ENCODE measurements at regions not wholly inside any gene's neighbourhood (a gene's known extent, or its start where the extent isn't known, plus 50 kb on each side); places are given as distances from the start of the nearest gene placed in this dataset.
"Not testable (repeated sequence)": the region's sequence is repeated elsewhere in the genome, so short reads cannot be mapped to it uniquely, and the experiment has no call there.

DNA sequence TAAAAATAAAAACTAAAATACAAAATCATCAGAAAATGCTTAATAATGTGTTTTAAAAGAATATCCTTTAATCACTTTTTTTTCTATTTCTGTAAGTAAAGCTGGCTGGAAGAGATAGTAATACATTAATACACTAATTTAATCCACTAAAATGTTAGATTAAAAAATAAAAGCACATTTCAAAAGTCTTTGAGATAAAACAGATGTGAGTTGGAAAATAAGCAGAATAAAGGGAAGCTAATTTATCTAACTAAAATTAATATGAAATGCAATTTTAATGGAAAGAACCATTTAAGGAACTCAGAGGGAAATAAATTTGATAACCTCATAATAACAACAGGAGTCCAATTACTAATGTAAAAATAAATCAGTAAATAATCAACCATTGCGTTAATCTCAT lies 774.8 kb upstream of the MBL2 start:
- DNase-seq (ENCODE audit: low read depth in 3 of 3, low spot score in 2 of 3) = no peak

DNA sequence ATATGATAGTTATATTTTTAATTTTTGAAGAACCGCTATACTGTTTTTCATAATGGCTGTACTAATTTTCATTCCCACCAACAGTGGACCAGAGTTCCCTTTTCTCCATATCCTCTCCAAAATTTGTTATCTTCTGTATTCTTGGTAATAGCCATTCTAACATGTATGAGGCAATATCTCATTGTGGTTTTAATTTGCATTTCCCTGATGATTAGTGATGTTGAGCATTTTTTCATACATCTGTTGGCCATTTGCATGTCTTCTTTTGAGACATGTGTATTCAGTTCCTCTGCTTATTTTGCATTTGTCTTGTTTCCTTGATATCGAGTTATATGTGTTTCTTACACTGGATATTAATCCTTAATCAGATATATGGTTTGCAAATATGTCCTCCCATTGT lies 770.8 kb upstream of the MBL2 start:
- DNase-seq (ENCODE audit: low read depth in 3 of 3, low spot score in 2 of 3) = no peak

DNA sequence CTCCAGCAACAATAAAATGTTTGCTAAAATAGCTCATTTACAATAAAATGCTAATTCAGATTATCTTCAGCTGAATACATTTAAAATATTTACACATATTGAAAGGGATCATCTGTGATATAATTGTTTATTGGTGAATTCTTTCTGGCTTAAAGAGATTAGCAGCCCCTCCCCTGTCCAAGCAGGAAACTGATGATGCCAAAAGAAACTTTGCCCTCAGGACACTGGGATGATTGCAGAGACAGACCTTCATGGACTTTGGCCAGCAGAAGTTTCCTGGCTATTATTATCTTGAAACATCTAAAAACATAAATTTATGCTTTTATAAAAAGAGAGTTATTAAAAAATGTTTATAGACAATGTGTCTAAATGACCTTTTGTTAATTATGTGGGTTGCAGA lies 764.9 kb upstream of the MBL2 start:
- no peak for DNase-seq (ENCODE audit: low read depth in 3 of 3, low spot score in 2 of 3)

- no peak for DNase-seq (ENCODE audit: low read depth in 3 of 3, low spot score in 2 of 3)
These were observed 763.7 kb upstream of the MBL2 start for GRCh38 chr10:53536322-53536721.

DNA sequence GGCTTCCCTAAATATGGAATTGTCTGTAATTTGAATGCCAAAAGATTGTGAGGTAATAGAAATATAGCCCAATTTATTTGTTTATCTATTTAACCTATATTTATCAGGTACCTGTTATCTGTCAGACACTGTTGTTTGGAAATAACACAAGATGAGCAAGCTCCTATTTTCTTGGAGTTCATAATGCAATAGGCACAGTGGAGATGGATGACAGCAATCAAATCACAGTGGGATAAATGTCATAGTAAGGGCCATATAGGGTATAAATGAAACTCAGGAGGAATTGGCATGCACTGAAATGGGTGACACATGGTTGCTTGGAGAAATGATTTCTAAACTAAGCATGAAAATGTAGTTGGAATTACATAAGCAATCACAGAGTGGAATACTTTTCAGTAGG lies 761.8 kb upstream of the MBL2 start:
- DNase-seq (ENCODE audit: low read depth in 3 of 3, low spot score in 2 of 3) = no peak

DNA sequence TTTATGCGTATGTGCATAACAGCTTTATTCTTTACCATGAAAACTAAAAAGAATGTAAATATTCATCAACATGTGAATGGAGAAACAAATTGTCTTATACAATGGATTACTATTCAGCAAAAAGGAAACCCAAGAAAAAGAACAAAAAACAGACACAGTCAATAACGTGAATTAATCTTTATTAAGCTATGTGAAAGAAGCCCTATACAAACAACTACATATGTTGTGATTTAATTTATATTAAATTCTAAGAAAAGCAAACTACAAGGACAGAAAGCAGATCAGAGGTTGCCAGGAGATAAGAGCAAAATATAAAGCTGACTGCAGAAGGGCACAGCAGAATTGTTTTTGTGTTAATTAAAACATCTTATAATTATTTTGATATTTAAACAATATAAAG lies 756.4 kb upstream of the MBL2 start:
- no peak for DNase-seq (ENCODE audit: low read depth in 3 of 3, low spot score in 2 of 3)

DNA sequence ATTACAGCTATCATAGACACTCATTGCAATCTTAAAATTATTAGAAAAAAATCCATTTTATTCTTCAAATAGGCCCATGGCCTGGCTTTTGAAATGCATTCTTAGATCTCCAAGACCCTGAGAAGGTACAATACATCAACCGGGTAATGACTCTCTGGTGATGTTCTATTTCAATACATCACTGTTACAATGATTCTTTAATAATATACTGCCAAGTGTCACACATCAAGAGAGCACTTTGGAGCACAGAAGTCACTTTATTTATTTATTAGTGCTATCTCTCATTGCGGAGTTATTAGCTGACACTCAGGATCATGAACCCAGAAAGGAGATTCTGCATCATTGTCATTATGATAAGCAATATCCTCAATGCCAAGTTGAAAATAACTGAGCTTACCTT lies 748.5 kb upstream of the MBL2 start:
- no peak for DNase-seq (ENCODE audit: low read depth in 3 of 3, low spot score in 2 of 3)

- no peak for DNase-seq (ENCODE audit: low read depth in 3 of 3, low spot score in 2 of 3)
These were observed 735.6 kb upstream of the MBL2 start for GRCh38 chr10:53508197-53508596.

DNA sequence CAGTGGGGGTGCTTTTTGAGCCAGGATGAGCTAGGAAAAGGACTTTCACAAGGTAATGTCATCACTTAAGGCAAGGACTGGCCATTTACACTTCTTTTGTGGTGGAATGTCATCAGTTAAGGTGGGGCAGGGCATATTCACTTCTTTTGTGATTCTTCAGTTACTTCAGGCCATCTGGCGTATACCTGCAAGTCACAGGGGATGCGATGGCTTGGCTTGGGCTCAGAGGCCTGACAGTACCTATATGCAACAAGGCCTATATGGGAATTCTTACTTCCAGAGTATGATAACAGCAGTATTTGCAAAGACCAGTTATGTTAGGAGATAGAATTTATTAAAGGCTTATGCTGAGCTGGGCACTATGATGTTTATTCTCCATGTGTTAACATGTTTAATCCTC lies 731.9 kb upstream of the MBL2 start:
- not testable (repeated sequence) for DNase-seq (ENCODE audit: low read depth in 3 of 3, low spot score in 2 of 3)

- no peak for DNase-seq (ENCODE audit: low read depth in 3 of 3, low spot score in 2 of 3)
These were observed 719.2 kb upstream of the MBL2 start for GRCh38 chr10:53491774-53492173.

DNA sequence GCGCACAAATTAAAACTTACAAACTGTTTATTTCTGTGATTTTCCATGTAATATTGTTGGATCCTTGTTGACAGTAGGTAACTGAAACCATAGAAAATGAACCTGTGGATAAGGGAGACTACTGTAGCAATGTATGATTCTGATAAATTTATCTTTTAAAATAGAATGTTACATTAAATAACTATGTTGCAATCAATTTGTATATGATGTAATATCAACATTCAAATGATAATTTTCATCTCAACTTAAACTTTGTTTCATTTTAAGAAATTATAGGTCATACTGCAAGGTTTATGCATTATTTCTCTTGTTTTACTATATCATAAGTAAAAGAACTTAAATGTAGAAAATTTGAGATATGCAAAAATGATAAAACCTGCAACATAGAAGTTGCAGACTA lies 718.0 kb upstream of the MBL2 start:
- no peak for DNase-seq (ENCODE audit: low read depth in 3 of 3, low spot score in 2 of 3)

DNA sequence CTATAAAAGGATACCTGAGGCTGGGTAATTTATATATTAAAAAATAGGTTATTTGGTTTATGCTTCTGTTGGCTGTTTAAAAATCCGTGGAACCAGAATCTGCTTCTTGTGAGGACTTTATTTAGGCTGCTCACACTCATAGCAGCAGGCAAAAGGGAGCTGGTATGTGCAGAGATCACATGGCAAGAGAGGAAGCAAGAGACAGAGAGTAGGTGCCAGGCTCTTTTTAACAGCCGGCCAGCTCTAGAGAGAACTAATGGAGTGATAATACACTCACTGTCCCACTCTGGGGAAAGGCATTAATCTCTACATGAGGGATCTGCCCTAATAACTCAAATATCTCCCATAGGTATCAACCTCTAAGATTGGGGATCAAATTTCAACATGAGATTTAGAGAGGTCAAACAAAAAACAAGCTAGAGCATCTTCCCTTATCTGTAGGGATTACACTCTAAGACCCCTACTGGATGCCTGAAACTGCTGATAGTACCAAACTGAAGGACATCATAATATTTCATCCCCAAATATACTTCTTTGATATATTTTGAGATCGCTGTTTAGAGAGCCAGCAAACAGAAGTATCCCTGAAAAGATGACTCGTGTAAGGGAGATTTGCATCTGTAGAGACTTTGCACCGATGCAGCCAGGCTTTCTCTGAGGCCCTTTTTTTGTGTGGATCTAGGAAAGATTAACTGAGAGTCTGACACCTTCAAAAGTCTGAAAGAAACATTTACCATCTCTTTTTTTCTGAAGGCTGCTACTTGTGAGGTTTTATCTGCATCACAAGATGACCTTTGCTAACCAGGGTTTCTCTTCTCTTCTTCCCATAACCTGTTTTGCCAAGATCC lies 717.0 kb upstream of the MBL2 start:
- DNase-seq (ENCODE audit: low read depth in 3 of 3, low spot score in 2 of 3) = no peak

DNA sequence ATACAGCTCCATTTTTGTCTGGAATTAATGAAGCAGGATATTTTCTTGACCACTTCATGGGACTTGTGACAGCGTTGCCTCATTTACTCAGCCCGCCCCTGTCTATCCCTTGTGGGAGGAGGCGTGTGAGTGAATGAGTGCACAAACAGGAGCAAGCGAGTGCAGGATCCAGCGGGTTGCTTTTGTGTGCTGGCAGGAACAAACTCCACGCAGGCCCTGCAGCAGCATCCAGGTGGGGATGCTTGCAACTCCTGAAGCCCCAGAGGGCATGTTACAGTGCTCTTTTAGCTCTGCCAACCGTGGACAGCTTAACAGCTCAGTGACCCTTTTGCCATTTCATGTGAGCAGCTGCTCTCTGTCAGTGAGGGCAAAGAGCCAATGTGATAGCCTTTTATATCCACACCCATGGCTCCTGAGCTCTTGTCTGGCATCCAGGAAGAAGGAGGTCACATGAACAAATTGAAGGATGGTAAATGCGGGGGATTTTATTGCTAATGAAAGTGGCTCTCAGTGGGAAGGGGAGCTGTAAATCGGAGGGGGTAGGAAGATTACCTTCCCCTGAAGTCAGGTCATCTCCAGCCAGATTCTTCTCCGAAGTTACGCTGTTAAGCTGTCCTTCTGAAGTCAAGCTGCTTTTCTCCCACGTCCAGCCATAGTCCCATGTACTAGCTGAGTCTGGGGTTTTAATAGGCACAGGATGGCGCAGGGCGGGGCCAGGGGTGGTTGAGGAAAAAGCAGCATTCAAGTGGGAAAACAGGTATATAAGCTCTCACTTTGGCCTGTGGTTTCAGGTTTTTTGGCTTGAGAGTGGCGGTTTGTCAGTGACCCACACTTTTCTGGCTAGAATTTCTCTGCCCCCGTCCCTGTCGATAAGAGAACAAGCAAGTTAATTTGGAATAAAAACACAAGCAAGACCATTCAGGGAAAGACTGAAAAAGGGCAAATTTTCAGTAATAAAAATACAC lies 714.7 kb upstream of the MBL2 start:
- no peak for DNase-seq (ENCODE audit: low read depth in 3 of 3, low spot score in 2 of 3)

DNA sequence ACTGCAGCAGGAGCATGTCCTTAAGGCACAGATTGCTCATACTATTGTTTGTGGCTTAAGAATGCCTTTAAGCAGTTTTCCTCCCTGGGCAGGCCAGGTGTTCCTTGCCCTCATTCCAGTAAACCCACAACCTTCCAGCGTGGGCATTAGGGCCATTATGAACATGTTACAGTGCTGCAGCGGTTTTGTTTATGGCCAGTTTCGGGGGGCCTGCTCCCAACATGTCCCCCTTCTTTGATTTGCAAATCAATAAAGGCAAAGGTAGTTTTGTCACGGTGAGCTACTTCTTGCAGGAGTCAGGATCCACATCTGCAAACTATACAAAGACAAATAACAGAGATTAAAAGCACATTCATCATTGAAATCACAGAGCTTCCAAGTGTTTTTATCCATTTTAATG lies 712.8 kb upstream of the MBL2 start:
- DNase-seq (ENCODE audit: low read depth in 3 of 3, low spot score in 2 of 3) = not testable (repeated sequence)

- no peak for DNase-seq (ENCODE audit: low read depth in 3 of 3, low spot score in 2 of 3)
These were observed 706.8 kb upstream of the MBL2 start for GRCh38 chr10:53479365-53479764.

DNA sequence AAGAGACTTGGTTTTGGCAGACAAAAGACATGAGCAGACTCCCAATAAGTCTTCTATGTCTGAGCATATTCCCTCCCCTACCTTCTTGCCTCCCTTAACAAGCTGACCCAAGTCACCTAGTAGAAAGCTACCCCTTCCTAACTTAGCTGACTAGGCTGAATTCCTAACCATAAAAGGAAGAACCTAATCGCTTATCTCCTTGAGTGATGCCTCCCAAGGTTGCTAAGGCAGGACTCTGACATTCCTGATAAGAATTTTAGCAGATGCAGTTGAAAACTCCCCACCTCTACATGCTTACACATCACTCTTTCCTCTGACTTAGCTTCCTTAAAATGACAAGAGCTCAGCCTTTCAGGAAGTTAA lies 704.7 kb upstream of the MBL2 start:
- DNase-seq (ENCODE audit: low read depth in 3 of 3, low spot score in 2 of 3) = no peak

DNA sequence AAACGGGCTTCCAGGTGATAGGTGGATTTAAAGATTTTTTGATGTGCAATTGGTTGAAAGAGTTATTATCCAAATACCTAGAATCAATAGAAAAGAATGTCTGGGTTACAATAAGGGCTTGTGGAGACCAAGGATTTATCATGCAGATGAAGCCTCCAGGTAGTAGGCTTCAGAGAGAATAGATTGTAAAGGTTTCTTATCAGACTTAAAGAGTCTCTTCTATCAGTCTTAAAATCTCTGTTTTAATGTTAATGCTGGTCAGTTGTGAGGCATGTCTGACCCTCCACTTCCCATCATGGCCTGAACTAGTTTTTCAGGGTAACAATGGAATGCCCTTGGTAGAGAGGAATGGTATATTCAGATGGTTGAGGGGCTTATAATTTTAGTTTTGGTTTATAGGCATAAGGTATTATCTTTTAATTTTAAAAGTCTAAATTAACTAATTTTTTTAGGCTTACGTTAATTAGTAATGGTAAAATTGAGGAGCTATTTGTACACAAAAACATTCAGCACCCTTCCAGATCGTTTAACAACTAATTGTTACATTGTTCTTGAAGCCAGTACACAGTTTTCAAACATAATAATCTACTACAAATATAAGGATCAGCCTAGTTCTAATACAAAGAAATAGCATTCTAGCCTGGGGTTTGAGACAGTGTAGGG lies 704.2 kb upstream of the MBL2 start:
- DNase-seq (ENCODE audit: low read depth in 3 of 3, low spot score in 2 of 3) = no peak

- no peak for DNase-seq (ENCODE audit: low read depth in 3 of 3, low spot score in 2 of 3)
These were observed 696.8 kb upstream of the MBL2 start for GRCh38 chr10:53469383-53469782.

GRCh38 chr10:53463539-53463938 lies 691.0 kb upstream of the MBL2 start:
- DNase-seq (ENCODE audit: low read depth in 3 of 3, low spot score in 2 of 3) = no peak

GRCh38 chr10:53458007-53458406 lies 685.4 kb upstream of the MBL2 start:
- no peak for DNase-seq (ENCODE audit: low read depth in 3 of 3, low spot score in 2 of 3)

- no peak for DNase-seq (ENCODE audit: low read depth in 3 of 3, low spot score in 2 of 3)
These were observed 680.6 kb upstream of the MBL2 start for GRCh38 chr10:53453196-53453595.
